RWPE1 (cell line): ENCODE measurements at regions not wholly inside any gene's neighbourhood (a gene's known extent, or its start where the extent isn't known, plus 50 kb on each side); places are given as distances from the start of the nearest gene placed in this dataset.

Experiments
- CTCF ChIA-PET: fragments of 350-600 bp; sonication (Branson Sonifier 250); formaldehyde crosslinking; extraction: SDS; loops from one replicate; lab custom pipeline; 2021; lab: Yijun Ruan, JAX
- POLR2A ChIA-PET: fragments of 400-600 bp; formaldehyde crosslinking; extraction: SDS; loops from one replicate; lab custom pipeline; 2020; ENCODE audit warnings: antibody characterized with exemption; ENCODE audit not compliant: low non-redundant PET; lab: Yijun Ruan, JAX
- DNase-seq: peaks from one replicate; pipeline ENCODE4 v3.0.0; 2012; ENCODE audit warnings: low spot score
- H3K27ac ChIP-seq: fragments of 450-650 bp; 2 replicates; pipeline ENCODE4 v1.5.1; 2017
- CTCF ChIP-seq: fragments of 450-650 bp; conservative IDR thresholded peaks from 2 replicates; pipeline ENCODE4 v1.5.1; 2017; ENCODE audit warnings: low read depth, mild to moderate bottlenecking

DNA sequence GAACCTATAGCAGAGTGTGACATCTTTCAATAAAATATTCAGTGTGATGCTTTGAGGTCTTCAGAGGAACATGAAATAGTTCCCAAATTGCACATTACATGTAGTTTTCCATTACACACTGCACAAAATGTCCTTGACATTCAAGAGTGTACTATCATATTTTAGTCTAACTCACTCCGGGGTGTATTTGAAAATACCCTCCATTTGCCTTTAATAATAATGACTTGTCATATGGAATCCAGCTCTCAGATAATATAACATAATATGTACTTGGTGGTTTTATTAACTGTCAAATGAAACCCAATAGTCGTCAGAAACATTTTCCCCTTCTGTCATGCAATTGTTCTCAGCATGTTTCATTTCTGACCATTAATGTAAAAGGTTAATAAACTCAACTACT, 176.7 kb upstream of the CDH19 start:
- H3K27ac ChIP-seq = no peak overlapping the region
- POLR2A ChIA-PET = no interaction called here
- no peak for DNase-seq
- TF ChIP-seq CTCF = no peak
- CTCF ChIA-PET = no interaction called here

DNA sequence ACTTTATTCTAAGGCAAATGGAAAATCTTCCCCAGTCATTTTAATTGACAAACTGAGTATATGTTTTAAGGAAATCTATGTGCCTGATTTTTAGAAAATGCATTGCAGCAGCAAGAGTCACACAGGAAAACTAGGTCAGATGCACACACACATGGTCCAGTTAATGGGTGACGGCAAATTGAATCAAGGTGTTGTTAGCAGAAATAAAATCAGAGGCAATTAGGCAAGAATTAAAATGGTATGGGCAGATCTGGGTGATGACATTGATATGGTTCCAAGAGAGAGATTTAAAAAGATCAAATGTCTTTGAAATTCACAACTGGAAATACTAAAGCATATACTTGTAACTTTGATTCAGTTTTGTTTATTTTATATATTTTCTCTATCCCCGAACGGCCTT, 174.2 kb upstream of the CDH19 start:
- no peak for TF ChIP-seq CTCF
- CTCF ChIA-PET = no interaction called here
- no peak for DNase-seq
- POLR2A ChIA-PET = no interaction called here
- H3K27ac ChIP-seq = no peak overlapping the region

DNA sequence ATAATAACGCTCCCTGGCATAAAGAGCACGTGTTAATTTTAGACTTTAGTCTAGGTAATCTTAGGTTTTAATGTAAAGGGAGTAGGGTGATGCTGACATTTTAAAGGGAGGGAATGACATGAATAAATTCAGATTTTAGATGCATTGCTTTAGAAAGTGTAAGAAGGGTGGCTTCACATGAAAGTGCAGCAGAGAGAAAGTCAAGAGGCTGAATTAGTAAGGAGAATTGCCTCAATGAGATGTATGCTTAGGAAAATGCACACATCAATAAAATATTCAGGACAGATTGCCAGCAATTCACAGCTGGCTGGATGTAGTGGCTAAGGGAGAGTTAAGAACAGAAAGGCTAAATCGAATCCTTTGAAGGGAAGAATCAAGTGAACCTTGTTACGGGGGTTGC, 165.5 kb upstream of the CDH19 start:
- H3K27ac ChIP-seq = no peak overlapping the region
- ChIA-PET POLR2A (no interaction called here), CTCF (no interaction called here)
- DNase-seq = no peak
- TF ChIP-seq CTCF = no peak

DNA sequence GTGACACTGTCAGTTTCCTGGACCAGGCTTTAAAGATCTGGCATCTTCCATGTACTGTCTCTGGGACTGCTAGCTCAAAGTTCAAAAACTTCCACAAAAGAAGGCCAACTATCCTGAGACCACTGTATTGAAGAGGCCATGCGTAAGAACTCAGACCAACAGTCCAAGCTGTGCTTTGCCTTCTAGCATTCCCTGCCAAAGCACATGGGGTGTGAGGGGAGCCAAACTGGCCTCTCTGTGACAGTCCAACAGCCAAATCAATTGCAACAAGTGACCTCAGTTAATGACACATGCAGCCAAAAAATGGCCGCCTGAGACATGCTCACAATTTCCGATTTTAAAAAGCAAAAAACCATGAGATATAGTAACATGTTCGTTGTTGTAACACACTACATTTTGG, 160.3 kb upstream of the CDH19 start:
- CTCF ChIA-PET = no interaction called here
- POLR2A ChIA-PET = no interaction called here
- TF ChIP-seq CTCF = no peak
- DNase-seq = no peak
- H3K27ac ChIP-seq = no peak overlapping the region

GRCh38 chr18:66761166-66761565, 157.3 kb upstream of the CDH19 start:
- H3K27ac ChIP-seq = no peak overlapping the region
- ChIA-PET POLR2A (no interaction called here), CTCF (no interaction called here)
- DNase-seq = no peak
- no peak for TF ChIP-seq CTCF

DNA sequence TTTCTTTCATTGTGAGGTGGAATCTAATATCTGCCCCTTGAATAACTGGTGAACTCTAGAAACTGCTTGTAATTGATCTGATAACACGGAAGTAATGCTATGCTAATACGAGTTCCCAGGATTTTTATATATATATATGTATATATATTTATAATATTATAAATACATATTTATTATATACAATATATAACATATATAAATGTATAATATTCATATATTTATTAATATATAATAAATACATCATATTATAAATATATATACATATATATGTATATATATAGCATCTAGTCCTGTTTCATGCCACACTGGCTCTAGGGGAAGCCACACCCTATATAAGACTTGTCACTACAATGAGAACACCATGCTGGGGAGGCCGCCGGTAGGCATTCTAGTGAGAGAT, 156.7 kb upstream of the CDH19 start:
- TF ChIP-seq CTCF = no peak
- ChIA-PET POLR2A (no interaction called here), CTCF (no interaction called here)
- H3K27ac ChIP-seq = no peak overlapping the region
- no peak for DNase-seq
